HUDEP-2 (cell line): ENCODE measurements at regions not wholly inside any gene's neighbourhood (a gene's known extent, or its start where the extent isn't known, plus 50 kb on each side); places are given as distances from the start of the nearest gene placed in this dataset.
"Not testable (repeated sequence)": the region's sequence is repeated elsewhere in the genome, so short reads cannot be mapped to it uniquely, and the experiment has no call there.

Experiments
- DNase-seq, 76 experiments: peaks; one replicate each; lab custom pipeline; 2025; ENCODE audit not compliant: unreplicated experiment in 76 of 76; lab: John Stamatoyannopoulos, UW

GRCh38 chr9:31677877-31678276, 706.6 kb upstream of the ACO1 start:
- DNase-seq: no peak

GRCh38 chr9:31683116-31683515, 701.3 kb upstream of the ACO1 start:
- DNase-seq: no peak

- DNase-seq: no peak
These were observed 686.5 kb upstream of the ACO1 start for GRCh38 chr9:31697956-31698355.

- no peak for DNase-seq
These were observed 684.6 kb upstream of the ACO1 start for GRCh38 chr9:31699836-31700235.

- DNase-seq: no peak
These were observed 684.0 kb upstream of the ACO1 start for GRCh38 chr9:31700252-31701045.

- DNase-seq: no peak
These were observed 681.5 kb upstream of the ACO1 start for GRCh38 chr9:31702957-31703356.

GRCh38 chr9:31715250-31715649, 669.2 kb upstream of the ACO1 start:
- no peak for DNase-seq

- DNase-seq: no peak
These were observed 665.2 kb upstream of the ACO1 start for GRCh38 chr9:31719262-31719661.

GRCh38 chr9:31730398-31730797, 654.0 kb upstream of the ACO1 start:
- no peak for DNase-seq

GRCh38 chr9:31733166-31733565, 651.3 kb upstream of the ACO1 start:
- no peak for DNase-seq

- DNase-seq: no peak
These were observed 647.8 kb upstream of the ACO1 start for GRCh38 chr9:31736581-31737179.

GRCh38 chr9:31740705-31741104, 643.7 kb upstream of the ACO1 start:
- DNase-seq: no peak

GRCh38 chr9:31744589-31744988, 639.9 kb upstream of the ACO1 start:
- no peak for DNase-seq

GRCh38 chr9:31745468-31745867, 639.0 kb upstream of the ACO1 start:
- DNase-seq: no peak

- DNase-seq: no peak
These were observed 638.6 kb upstream of the ACO1 start for GRCh38 chr9:31745886-31746285.

GRCh38 chr9:31753756-31754155, 630.7 kb upstream of the ACO1 start:
- DNase-seq: no peak

GRCh38 chr9:31759703-31760102, 624.7 kb upstream of the ACO1 start:
- DNase-seq: no peak

- DNase-seq: not testable (repeated sequence)
These were observed 610.4 kb upstream of the ACO1 start for GRCh38 chr9:31774021-31774420.

GRCh38 chr9:31774571-31774970, 609.9 kb upstream of the ACO1 start:
- no peak for DNase-seq

GRCh38 chr9:31776471-31776870, 608.0 kb upstream of the ACO1 start:
- DNase-seq: no peak

GRCh38 chr9:31783491-31783890, 601.0 kb upstream of the ACO1 start:
- no peak for DNase-seq

GRCh38 chr9:31790720-31791119, 593.7 kb upstream of the ACO1 start:
- no peak for DNase-seq
